SK-N-MC (cell line): ENCODE measurements at regions not wholly inside any gene's neighbourhood (a gene's known extent, or its start where the extent isn't known, plus 50 kb on each side); places are given as distances from the start of the nearest gene placed in this dataset.

Experiments used
- DNase-seq: peaks from one replicate; pipeline ENCODE4 v3.0.0-alpha.2; 2011; ENCODE audit warnings: low read depth, low spot score
- H3K27ac ChIP-seq: fragments of 200-600 bp; sonication (generic); 2 replicates; pipeline ENCODE4 v1.5.1; 2016; ENCODE audit warnings: mixed run types
- H3K36me3 ChIP-seq: fragments of 200-600 bp; sonication (generic); 2 replicates; pipeline ENCODE4 v1.6.1; 2017; ENCODE audit warnings: antibody characterized with exemption, low read length, mixed read lengths; ENCODE audit not compliant: insufficient read depth
- H3K4me3 ChIP-seq: fragments of 200-600 bp; sonication (generic); 2 replicates; pipeline ENCODE4 v1.5.1; 2016
- H3K9ac ChIP-seq: fragments of 200-600 bp; sonication (generic); 2 replicates; pipeline ENCODE4 v1.8.0; 2017; ENCODE audit warnings: mixed run types, mixed read lengths; ENCODE audit not compliant: insufficient read length
- H3K9me3 ChIP-seq: fragments of 200-600 bp; sonication (generic); 2 replicates; pipeline ENCODE4 v1.6.1; 2017; ENCODE audit warnings: low read depth, mild to moderate bottlenecking, antibody characterized with exemption, low read length, moderate library complexity, mixed read lengths
- EZH2 ChIP-seq: fragments of 200-600 bp; sonication (generic); IDR thresholded peaks from one replicate; pipeline ENCODE4 v1.6.1; 2017; ENCODE audit warnings: antibody characterized with exemption
- FOXP2 ChIP-seq: optimal IDR thresholded peaks from 2 replicates; pipeline ENCODE3; 2011; ENCODE audit warnings: mild to moderate bottlenecking, moderate library complexity; ENCODE audit not compliant: insufficient read depth; ENCODE audit errors: extremely low read length, control extremely low read depth
- POLR2AphosphoS5 ChIP-seq: IDR thresholded peaks from 2 replicates; pipeline ENCODE4 v1.6.1; 2012; ENCODE audit warnings: mild to moderate bottlenecking, low read depth, low read length, borderline replicate concordance

DNA sequence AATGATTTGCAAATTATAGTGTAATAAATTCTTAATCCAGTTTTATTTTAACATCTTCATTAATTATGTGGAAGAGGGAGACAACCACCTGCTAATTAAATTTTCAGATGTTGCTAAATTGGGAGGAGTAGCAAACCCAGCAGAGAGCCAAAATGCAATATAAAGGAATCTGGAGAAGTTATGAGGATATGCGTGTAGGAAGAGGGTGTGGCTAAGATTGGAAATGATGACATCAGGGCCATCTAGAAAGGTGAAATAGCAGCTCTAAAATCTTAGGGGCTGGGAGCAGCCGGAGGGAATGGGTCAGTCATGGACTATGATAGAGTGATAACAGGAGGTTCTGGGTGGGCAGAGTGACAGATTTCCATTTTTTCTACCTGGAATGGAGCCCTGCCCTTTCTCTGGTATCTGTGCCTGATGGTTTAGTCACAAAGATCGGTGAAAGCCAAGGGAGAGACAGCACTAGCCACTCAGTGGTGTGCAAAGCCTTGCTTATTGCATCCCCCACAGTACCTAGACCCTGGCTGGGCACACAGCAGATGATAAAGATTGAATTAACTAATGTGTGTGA is 379.2 kb upstream of the CELF4 start:
- H3K9ac ChIP-seq, result no peak overlapping the region
- no peak overlapping the region for H3K27ac ChIP-seq
- no peaks in the 10 kb centered on the region for H3K9me3 ChIP-seq
- no peak for DNase-seq
- no peaks in the 10 kb centered on the region for H3K36me3 ChIP-seq
- TF ChIP-seq FOXP2 (no peak), EZH2 (no peak), POLR2AphosphoS5 (no peak)
- no peak overlapping the region for H3K4me3 ChIP-seq

DNA sequence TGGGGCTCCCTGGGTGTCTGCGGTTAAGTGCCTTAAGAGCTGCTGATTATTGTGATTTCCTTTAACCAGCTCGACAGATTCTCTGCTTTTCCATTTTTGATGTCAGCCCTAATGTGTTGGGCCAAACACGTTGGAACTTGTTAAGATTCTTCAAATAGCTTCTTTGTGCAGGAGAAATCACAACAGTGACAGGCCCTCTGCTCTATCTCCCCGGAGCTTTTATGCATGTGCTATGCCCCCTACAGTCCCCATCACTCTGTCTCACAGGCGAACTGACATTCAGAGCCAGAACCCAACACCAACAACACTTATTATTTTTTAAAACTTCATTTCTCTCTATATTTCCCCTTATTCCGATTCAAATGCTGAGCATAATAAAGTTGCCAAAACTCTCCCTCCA is 371.7 kb upstream of the CELF4 start:
- DNase-seq, result no peak
- no peaks in the 10 kb centered on the region for H3K9me3 ChIP-seq
- H3K9ac ChIP-seq, result no peak overlapping the region
- no peak overlapping the region for H3K27ac ChIP-seq
- no peak overlapping the region for H3K4me3 ChIP-seq
- TF ChIP-seq FOXP2 (no peak), EZH2 (no peak), POLR2AphosphoS5 (no peak)
- no peaks in the 10 kb centered on the region for H3K36me3 ChIP-seq

DNA sequence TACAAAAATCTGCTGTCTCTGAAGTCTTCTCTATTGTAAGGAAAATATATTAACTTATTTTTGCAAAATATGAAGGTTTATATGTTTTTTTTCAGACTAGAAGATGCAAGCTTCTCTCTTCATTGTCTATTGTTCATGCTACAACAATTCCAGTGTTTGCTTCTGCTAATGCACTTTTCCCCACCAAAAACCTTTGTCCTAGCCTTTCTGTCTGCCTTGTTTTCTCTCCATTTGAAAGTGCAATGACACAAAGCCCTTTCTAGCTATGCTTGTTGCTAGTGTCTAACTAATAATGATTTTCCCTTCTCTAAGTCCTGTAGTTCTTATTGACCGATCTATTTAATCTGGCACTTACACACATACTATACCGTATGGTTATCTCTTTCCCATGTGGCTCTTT is 369.5 kb upstream of the CELF4 start:
- H3K9ac ChIP-seq, result no peak overlapping the region
- no peak overlapping the region for H3K4me3 ChIP-seq
- DNase-seq, result no peak
- no peak overlapping the region for H3K27ac ChIP-seq
- H3K36me3 ChIP-seq, result no peaks in the 10 kb centered on the region
- no peaks in the 10 kb centered on the region for H3K9me3 ChIP-seq
- no peak for TF ChIP-seq EZH2
- no peak for TF ChIP-seq POLR2AphosphoS5
- no peak for TF ChIP-seq FOXP2

DNA sequence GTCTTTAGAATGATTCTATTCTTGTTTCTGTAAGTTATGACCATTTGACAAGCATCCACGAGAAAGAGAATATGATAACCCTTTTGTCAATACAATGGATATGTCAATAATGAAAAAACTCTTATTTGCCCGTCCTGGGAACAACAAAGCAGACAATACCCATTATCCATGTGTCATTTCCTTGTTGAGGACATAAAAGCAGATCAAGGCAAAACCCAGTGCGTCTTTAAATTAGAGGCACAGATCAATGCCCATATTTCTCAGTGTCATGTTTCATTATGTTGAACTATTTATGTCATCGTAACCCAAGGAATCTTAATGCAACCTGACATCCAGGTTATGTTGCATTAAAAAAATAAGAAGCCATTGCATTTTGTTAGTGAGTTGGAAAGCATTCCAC is 365.0 kb upstream of the CELF4 start:
- Histone ChIP-seq H3K4me3 (no peak overlapping the region), H3K9ac (no peak overlapping the region), H3K9me3 (no peaks in the 10 kb centered on the region), H3K27ac (no peak overlapping the region), H3K36me3 (no peaks in the 10 kb centered on the region)
- DNase-seq, result no peak
- TF ChIP-seq FOXP2, result no peak
- TF ChIP-seq EZH2, result no peak
- TF ChIP-seq POLR2AphosphoS5, result no peak

DNA sequence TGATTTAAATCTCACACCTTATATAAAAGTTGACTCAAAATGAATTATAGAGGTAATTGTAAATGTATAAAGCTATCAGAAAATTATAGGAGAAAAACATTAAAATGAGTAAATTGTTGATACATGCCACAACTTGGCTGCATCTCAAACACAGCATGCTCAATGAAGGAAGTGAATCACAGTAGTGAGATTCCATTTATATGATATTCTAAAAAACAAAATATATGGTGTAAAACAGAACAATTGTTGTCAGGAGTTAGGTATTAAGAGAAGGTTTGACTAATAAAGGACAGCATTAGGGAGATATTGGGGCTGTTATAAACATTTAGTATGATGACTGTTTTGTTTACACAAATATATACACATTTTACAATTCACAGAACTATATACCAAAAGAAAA is 356.6 kb upstream of the CELF4 start:
- Histone ChIP-seq H3K9me3 (no peaks in the 10 kb centered on the region), H3K27ac (no peak overlapping the region), H3K36me3 (no peaks in the 10 kb centered on the region), H3K4me3 (no peak overlapping the region), H3K9ac (no peak overlapping the region)
- no peak for DNase-seq
- TF ChIP-seq POLR2AphosphoS5 (no peak), EZH2 (no peak), FOXP2 (no peak)

DNA sequence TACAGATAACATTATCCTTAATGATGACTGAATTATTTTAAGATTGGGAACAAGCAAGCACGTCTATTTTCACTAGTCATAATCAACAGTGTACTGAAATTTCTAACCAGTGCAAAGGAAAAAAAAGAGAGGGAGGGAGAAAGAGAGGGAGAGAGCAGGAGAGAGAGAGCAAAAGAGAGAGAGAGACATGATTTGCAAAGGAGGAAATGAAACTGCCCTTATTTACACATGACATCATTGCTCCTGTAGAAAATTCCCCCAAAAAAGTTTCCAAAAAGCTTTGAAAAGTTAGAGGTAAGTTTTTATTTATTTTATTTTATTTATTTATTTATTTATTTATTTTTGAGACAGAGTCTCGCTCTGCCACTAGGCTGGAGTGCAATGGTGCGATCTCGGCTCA is 355.3 kb upstream of the CELF4 start:
- no peak for DNase-seq
- TF ChIP-seq POLR2AphosphoS5, result no peak
- TF ChIP-seq FOXP2, result no peak
- no peak for TF ChIP-seq EZH2
- Histone ChIP-seq H3K9ac (no peak overlapping the region), H3K9me3 (no peaks in the 10 kb centered on the region), H3K4me3 (no peak overlapping the region), H3K27ac (no peak overlapping the region), H3K36me3 (no peaks in the 10 kb centered on the region)

DNA sequence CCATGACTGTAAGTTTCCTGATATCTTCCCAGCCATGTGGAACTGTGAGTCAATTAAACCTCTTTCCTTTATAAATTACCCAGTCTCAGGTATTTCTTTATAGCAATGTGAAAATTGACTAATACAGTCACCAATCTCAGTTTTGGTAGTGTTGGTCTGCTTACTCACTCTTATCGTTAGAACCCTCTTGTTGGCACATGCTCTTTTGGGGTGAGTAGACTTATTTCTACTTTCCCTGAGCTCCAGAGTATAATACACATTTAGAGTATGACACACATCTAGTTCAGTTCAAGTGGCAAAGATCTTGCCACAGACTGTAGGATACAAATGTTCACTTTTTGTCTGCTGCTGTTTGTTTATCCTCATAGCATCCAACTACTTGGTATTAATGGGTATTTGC is 347.5 kb upstream of the CELF4 start:
- TF ChIP-seq POLR2AphosphoS5, result no peak
- no peak for TF ChIP-seq FOXP2
- no peak for TF ChIP-seq EZH2
- Histone ChIP-seq H3K27ac (no peak overlapping the region), H3K9me3 (no peaks in the 10 kb centered on the region), H3K9ac (no peak overlapping the region), H3K4me3 (no peak overlapping the region), H3K36me3 (no peaks in the 10 kb centered on the region)
- no peak for DNase-seq

DNA sequence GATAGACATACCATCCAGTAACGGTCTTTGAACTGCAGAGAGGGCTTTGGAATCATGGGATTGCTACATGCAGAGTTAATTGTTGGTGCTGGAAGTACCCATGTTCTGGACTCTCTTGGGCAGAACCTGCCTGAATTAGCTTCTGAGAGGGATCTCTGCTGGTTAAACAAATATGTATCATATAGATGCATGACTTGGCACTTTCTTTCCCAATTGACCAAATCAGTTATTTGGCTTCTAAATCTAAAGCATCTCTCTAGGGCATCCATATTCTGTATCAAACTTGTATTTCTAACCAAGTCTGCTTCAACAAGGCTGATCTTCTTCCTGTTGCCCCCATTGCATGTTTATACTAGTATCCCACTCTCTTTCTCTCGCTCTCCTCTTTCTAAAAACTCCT is 336.7 kb upstream of the CELF4 start:
- Histone ChIP-seq H3K4me3 (no peak overlapping the region), H3K36me3 (no peaks in the 10 kb centered on the region), H3K27ac (no peak overlapping the region), H3K9me3 (no peaks in the 10 kb centered on the region), H3K9ac (no peak overlapping the region)
- no peak for DNase-seq
- TF ChIP-seq EZH2, result no peak
- no peak for TF ChIP-seq POLR2AphosphoS5
- no peak for TF ChIP-seq FOXP2

DNA sequence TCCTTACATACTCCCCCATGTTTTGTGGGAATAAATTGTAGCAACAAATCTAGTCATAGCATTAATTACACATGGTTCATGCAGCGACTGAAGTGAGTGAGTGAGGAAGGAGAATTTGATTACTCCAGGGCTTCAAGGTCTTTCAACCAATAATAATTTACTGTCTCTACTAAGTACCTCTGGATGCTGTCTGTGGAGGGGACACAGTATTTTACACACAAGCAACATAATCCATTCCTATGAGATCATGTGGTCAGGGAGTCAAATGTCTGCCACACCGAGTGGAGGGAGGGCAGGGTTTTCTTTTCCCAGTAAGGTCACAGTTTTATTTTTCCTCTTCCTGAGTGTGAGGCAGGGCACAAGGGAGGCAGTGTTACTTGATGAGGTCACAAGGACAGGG is 334.7 kb upstream of the CELF4 start:
- no peak for DNase-seq
- Histone ChIP-seq H3K9me3 (no peaks in the 10 kb centered on the region), H3K27ac (no peak overlapping the region), H3K4me3 (no peak overlapping the region), H3K9ac (no peak overlapping the region), H3K36me3 (no peaks in the 10 kb centered on the region)
- TF ChIP-seq EZH2 (no peak), FOXP2 (no peak), POLR2AphosphoS5 (no peak)
